Mesenchymal stem cell (in vitro differentiated cells and primary cell): ENCODE measurements at regions not wholly inside any gene's neighbourhood (a gene's known extent, or its start where the extent isn't known, plus 50 kb on each side); places are given as distances from the start of the nearest gene placed in this dataset.
"Not testable (repeated sequence)": the region's sequence is repeated elsewhere in the genome, so short reads cannot be mapped to it uniquely, and the experiment has no call there.

Experiments used
- DNase-seq: peaks from one replicate; pipeline ENCODE4 v3.0.0-alpha.2; 2013
- H2AFZ ChIP-seq: one replicate; pipeline ENCODE4 v1.6.1; 2013; ENCODE audit warnings: low read depth, mild to moderate bottlenecking, control low read depth, inconsistent platforms, low read length, moderate library complexity
- H2AK5ac ChIP-seq: 2 replicates; pipeline ENCODE4 v1.6.1; 2013; ENCODE audit warnings: low read length, moderate library complexity, mild to moderate bottlenecking, inconsistent platforms; ENCODE audit not compliant: severe bottlenecking
- H2BK120ac ChIP-seq: one replicate; pipeline ENCODE4 v1.6.1; 2013; ENCODE audit warnings: low read depth, mild to moderate bottlenecking, inconsistent platforms, low read length, moderate library complexity
- H2BK12ac ChIP-seq, 2 experiments: one replicate each; pipeline ENCODE4 v1.6.1; 2013; ENCODE audit warnings: inconsistent platforms in 2 of 2, low read length in 2 of 2, mild to moderate bottlenecking in 2 of 2, moderate library complexity in 2 of 2, control low read depth in 1 of 2
- H2BK15ac ChIP-seq: one replicate; pipeline ENCODE4 v1.6.1; 2013; ENCODE audit warnings: mild to moderate bottlenecking, low read depth, inconsistent platforms; ENCODE audit not compliant: poor library complexity, severe bottlenecking
- H2BK5ac ChIP-seq: 2 replicates; pipeline ENCODE4 v1.6.1; 2013; ENCODE audit warnings: low read depth, mild to moderate bottlenecking, low read length, control low read depth, inconsistent platforms; ENCODE audit not compliant: poor library complexity, severe bottlenecking
- H3K14ac ChIP-seq, 2 experiments: one replicate each; pipeline ENCODE4 v1.6.1; 2013; ENCODE audit warnings: inconsistent platforms in 2 of 2, low read length in 2 of 2, control low read depth in 1 of 2, mild to moderate bottlenecking in 1 of 2, moderate library complexity in 1 of 2
- H3K18ac ChIP-seq, 2 experiments: one replicate each; pipeline ENCODE4 v1.6.1; 2013; ENCODE audit warnings: inconsistent platforms in 2 of 2, low read length in 2 of 2, control low read depth in 1 of 2, low read depth in 1 of 2, mild to moderate bottlenecking in 1 of 2
- H3K23ac ChIP-seq, 2 experiments: one replicate each; pipeline ENCODE4 v1.6.1; 2013; ENCODE audit warnings: inconsistent platforms in 2 of 2, low read length in 2 of 2, mild to moderate bottlenecking in 2 of 2, moderate library complexity in 2 of 2, control low read depth in 1 of 2
- H3K27ac ChIP-seq: 2 replicates; pipeline ENCODE4 v1.5.1; 2013; ENCODE audit warnings: mild to moderate bottlenecking, moderate library complexity, low read length, control low read depth, inconsistent platforms; ENCODE audit not compliant: poor library complexity, severe bottlenecking
- H3K27me3 ChIP-seq, 2 experiments: 2 replicates each; pipeline versions ENCODE4 v1.6.1 to v1.7.0; 2013; ENCODE audit warnings: low read length in 2 of 2, mild to moderate bottlenecking in 2 of 2, moderate library complexity in 2 of 2, control low read depth in 1 of 2, inconsistent platforms in 1 of 2; ENCODE audit not compliant: control insufficient read depth in 1 of 2, insufficient read depth in 1 of 2
- H3K36me3 ChIP-seq, 2 experiments: 2 replicates each; pipeline versions ENCODE4 v1.6.1 to v1.7.0; 2013; ENCODE audit warnings: low read length in 2 of 2, control low read depth in 1 of 2, inconsistent platforms in 1 of 2, low read depth in 1 of 2, mild to moderate bottlenecking in 1 of 2; ENCODE audit not compliant: insufficient read depth in 2 of 2, control insufficient read depth in 1 of 2
- H3K4ac ChIP-seq, 2 experiments: one replicate each; pipeline ENCODE4 v1.6.1; 2013; ENCODE audit warnings: inconsistent platforms in 2 of 2, low read length in 2 of 2, mild to moderate bottlenecking in 2 of 2, moderate library complexity in 2 of 2, control low read depth in 1 of 2, low read depth in 1 of 2
- H3K4me1 ChIP-seq: 2 replicates; pipeline ENCODE4 v1.6.1; 2013; ENCODE audit warnings: low read depth, low read length, control low read depth; ENCODE audit not compliant: control insufficient read depth, insufficient read depth
- H3K4me2 ChIP-seq: 2 replicates; pipeline ENCODE4 v1.6.1; 2013; ENCODE audit warnings: low read length, mild to moderate bottlenecking, inconsistent platforms; ENCODE audit not compliant: poor library complexity, severe bottlenecking
- H3K4me3 ChIP-seq, 2 experiments: 2 replicates each; pipeline versions ENCODE4 v1.5.1 to v1.7.0; 2013; ENCODE audit warnings: low read length in 2 of 2, mild to moderate bottlenecking in 2 of 2, control low read depth in 1 of 2, low read depth in 1 of 2; ENCODE audit not compliant: insufficient read depth in 1 of 2
- H3K79me1 ChIP-seq: replicated peaks from 2 replicates; pipeline ENCODE4 v1.6.1; 2013; ENCODE audit warnings: mild to moderate bottlenecking, control low read depth, low read length, inconsistent platforms; ENCODE audit not compliant: poor library complexity, severe bottlenecking
- H3K9ac ChIP-seq: 2 replicates; pipeline ENCODE4 v1.7.0; 2013; ENCODE audit warnings: mild to moderate bottlenecking, low read length, moderate library complexity
- H3K9me3 ChIP-seq: 2 replicates; pipeline ENCODE4 v1.7.0; 2013; ENCODE audit warnings: mild to moderate bottlenecking, low read length; ENCODE audit not compliant: control insufficient read depth
- H4K8ac ChIP-seq: one replicate; pipeline ENCODE4 v1.6.1; 2013; ENCODE audit warnings: inconsistent platforms, mild to moderate bottlenecking, low read length, moderate library complexity
- H4K91ac ChIP-seq: one replicate; pipeline ENCODE4 v1.6.1; 2013; ENCODE audit warnings: mild to moderate bottlenecking, low read length, inconsistent platforms
- WGBS: methylation state at CpG from one replicate; pipeline ENCODE4 v1.1.7; 2013; ENCODE audit warnings: mixed read lengths; 5-methylcytosine and 5-hydroxymethylcytosine counted together

DNA sequence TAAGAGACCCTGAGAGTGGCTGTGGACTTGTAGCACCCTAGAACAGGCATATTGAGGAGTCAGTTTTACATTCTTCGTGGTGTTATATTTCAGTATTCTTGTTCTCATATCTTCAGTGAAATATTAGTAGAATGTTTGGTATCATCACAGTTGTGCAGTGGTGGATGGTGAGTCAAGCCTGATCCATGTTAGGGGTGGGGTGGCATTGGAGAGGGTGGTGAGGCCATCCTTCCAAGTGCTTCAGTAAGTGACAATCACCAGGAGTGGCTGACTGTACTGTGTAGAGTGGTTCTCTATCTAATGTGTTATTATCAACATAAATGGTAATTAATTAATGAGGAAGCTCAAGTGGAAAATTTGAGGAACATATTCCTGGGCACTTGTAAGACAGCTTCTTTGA is 197.7 kb upstream of the SLC16A7 start:
- H3K4me3 ChIP-seq, result no peak overlapping the region
- H3K4me2 ChIP-seq, result no peak overlapping the region
- no peak overlapping the region for H4K91ac ChIP-seq
- H2BK12ac ChIP-seq, result no peak overlapping the region
- no peak overlapping the region for H3K9ac ChIP-seq
- no peaks in the 10 kb centered on the region for H3K79me1 ChIP-seq
- H3K18ac ChIP-seq, result no peak overlapping the region
- H3K27ac ChIP-seq, result no peak overlapping the region
- no peak overlapping the region for H3K23ac ChIP-seq
- H3K4me1 ChIP-seq, result no peaks in the 10 kb centered on the region
- no peaks in the 10 kb centered on the region for H3K36me3 ChIP-seq
- 80% methylated on average over 1 of the region's 1 CpG for WGBS
- H3K27me3 ChIP-seq, result no peaks in the 10 kb centered on the region
- H3K9me3 ChIP-seq, result peaks cover 2% of the 10 kb centered on the region
- no peak overlapping the region for H2AK5ac ChIP-seq
- H2AFZ ChIP-seq, result no peak overlapping the region
- H3K4ac ChIP-seq, result no peak overlapping the region
- H3K14ac ChIP-seq, result no peak overlapping the region
- DNase-seq, result no peak
- H4K8ac ChIP-seq, result no peak overlapping the region
- no peak overlapping the region for H2BK5ac ChIP-seq
- no peak overlapping the region for H2BK120ac ChIP-seq
- H2BK15ac ChIP-seq, result no peak overlapping the region

DNA sequence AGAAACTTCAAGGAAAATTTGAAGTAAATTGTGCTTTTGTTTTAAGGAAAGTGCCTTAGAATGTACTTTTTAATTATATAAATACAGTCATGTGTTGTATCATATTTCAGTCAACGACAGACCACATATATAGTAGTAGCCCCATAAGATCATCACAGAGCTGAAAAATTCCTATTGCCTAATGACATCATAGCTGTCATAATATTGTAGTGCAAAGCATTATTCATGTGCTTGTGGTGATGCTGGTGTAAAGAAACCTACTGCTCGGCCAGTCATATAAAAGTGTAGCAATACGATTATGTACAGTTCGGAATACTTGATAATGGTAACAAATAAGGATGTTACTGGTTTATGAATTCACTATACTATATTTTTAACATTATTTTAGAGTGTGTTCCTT is 198.9 kb upstream of the SLC16A7 start:
- H3K4ac ChIP-seq, result no peak overlapping the region
- H2BK5ac ChIP-seq, result no peak overlapping the region

DNA sequence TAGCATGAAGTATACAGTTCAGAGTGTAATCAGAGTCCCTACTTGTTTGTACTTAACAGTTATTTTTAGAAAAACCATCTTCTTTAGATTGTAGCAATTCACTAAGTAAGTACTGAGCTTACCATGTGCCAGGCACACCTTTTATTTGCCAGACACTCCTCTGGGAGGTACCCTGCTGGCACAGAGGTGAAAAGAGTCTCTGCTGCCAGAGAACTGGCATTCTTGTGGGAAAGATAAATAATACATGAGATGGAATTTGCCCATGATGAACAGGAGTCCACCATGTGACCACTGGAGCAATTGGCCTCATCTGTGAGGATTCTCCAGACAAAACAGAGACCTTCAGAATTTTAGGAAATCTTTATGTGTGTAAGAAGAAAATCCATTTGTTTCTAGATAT is 199.3 kb upstream of the SLC16A7 start:
- H2BK120ac ChIP-seq, result no peak overlapping the region
- no peak overlapping the region for H3K4ac ChIP-seq
- H3K4me3 ChIP-seq, result no peak overlapping the region
- H4K91ac ChIP-seq, result no peak overlapping the region
- peaks cover 2% of the 10 kb centered on the region for H3K9me3 ChIP-seq
- no peak overlapping the region for H3K23ac ChIP-seq
- no peak overlapping the region for H2BK15ac ChIP-seq
- no peak overlapping the region for H3K4me2 ChIP-seq
- DNase-seq, result no peak
- no peak overlapping the region for H3K18ac ChIP-seq
- H3K9ac ChIP-seq, result no peak overlapping the region
- no peak overlapping the region for H2AFZ ChIP-seq
- no peak overlapping the region for H2BK12ac ChIP-seq
- H3K14ac ChIP-seq, result no peak overlapping the region
- no peak overlapping the region for H3K27ac ChIP-seq
- no peaks in the 10 kb centered on the region for H3K79me1 ChIP-seq
- H2BK5ac ChIP-seq, result no peak overlapping the region
- no peak overlapping the region for H4K8ac ChIP-seq
- H2AK5ac ChIP-seq, result no peak overlapping the region
- H3K4me1 ChIP-seq, result no peaks in the 10 kb centered on the region
- H3K27me3 ChIP-seq, result no peaks in the 10 kb centered on the region
- H3K36me3 ChIP-seq, result no peaks in the 10 kb centered on the region

More for the DNA sequence above, 198.9 kb upstream of the SLC16A7 start:
- Histone ChIP-seq H3K18ac (no peak overlapping the region), H2BK120ac (no peak overlapping the region), H3K27me3 (no peaks in the 10 kb centered on the region), H3K23ac (no peak overlapping the region), H4K91ac (no peak overlapping the region), H2AFZ (no peak overlapping the region), H3K4me3 (no peak overlapping the region), H3K9ac (no peak overlapping the region), H3K4me1 (no peaks in the 10 kb centered on the region), H4K8ac (no peak overlapping the region), H3K14ac (no peak overlapping the region), H2BK15ac (no peak overlapping the region), H3K27ac (no peak overlapping the region), H3K4me2 (no peak overlapping the region), H3K36me3 (no peaks in the 10 kb centered on the region), H2BK12ac (no peak overlapping the region), H3K79me1 (no peaks in the 10 kb centered on the region), H2AK5ac (no peak overlapping the region), H3K9me3 (peaks cover 2% of the 10 kb centered on the region)
- DNase-seq, result peak; percentile 1
- WGBS, result 80% methylated on average over 1 of the region's 4 CpGs

DNA sequence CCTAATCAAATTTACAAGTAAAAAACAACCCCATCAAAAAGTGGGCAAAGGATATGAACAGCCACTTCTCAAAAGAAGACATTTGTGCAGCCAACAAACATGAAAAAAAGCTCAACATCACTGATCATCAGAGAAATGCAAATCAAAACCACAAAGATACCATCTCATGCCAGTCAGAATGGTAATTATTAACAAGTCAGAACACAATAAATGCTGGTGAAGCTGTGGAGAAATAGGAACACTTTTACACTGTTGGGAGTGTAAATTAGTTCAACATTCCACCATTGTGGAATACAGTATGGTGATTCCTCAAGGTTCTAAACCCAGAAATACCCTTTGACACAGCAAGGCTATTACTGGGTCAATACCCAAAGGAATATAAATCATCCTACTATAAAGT is 200.5 kb upstream of the SLC16A7 start:
- not testable (repeated sequence) for H2BK15ac ChIP-seq, H3K27me3 ChIP-seq, H2BK12ac ChIP-seq, H3K4ac ChIP-seq, H3K79me1 ChIP-seq, H4K8ac ChIP-seq, H3K4me1 ChIP-seq, H2AK5ac ChIP-seq, H3K4me2 ChIP-seq, H4K91ac ChIP-seq, H2BK120ac ChIP-seq, H3K23ac ChIP-seq, H3K18ac ChIP-seq, H3K27ac ChIP-seq, H3K9ac ChIP-seq, H3K9me3 ChIP-seq, DNase-seq, H2BK5ac ChIP-seq, H3K36me3 ChIP-seq, H3K4me3 ChIP-seq, H2AFZ ChIP-seq, H3K14ac ChIP-seq
